ENCODE measurements at regions not wholly inside any gene's neighbourhood (a gene's known extent, or its start where the extent isn't known, plus 50 kb on each side); places are given as distances from the start of the nearest gene placed in this dataset.
"Not testable (repeated sequence)": the region's sequence is repeated elsewhere in the genome, so short reads cannot be mapped to it uniquely, and the experiment has no call there.

DNA sequence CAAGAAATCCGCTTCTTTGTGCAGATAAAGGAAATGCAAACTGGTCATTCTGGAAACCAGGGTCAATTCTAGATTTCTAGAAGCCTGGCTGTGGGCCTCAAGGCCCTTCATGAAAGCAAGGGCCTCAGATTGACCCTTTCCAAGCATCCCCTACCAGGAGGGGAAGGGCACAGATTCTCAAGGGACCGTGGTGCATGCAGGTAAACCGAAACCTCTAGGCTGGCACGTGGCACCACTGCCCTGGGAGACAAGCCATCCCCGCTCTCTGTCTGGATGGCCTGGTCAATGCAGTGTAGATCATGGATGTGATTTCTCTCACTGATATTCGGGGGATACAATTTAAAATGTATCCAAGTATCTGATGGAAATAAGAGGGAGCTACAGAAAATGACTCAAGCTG, 69.4 kb downstream of the TOMM20 start:
- DNase-seq: no peak

- no peak for DNase-seq
Measured at GRCh38 chr1:235058695-235059094, 69.9 kb downstream of the TOMM20 start.

GRCh38 chr1:235057385-235058306, 71.0 kb downstream of the TOMM20 start:
- no peak for DNase-seq

GRCh38 chr1:235056937-235057336, 71.7 kb downstream of the TOMM20 start:
- DNase-seq: no peak

- DNase-seq: no peak
Measured at GRCh38 chr1:235054936-235055335, 73.7 kb downstream of the TOMM20 start.

DNA sequence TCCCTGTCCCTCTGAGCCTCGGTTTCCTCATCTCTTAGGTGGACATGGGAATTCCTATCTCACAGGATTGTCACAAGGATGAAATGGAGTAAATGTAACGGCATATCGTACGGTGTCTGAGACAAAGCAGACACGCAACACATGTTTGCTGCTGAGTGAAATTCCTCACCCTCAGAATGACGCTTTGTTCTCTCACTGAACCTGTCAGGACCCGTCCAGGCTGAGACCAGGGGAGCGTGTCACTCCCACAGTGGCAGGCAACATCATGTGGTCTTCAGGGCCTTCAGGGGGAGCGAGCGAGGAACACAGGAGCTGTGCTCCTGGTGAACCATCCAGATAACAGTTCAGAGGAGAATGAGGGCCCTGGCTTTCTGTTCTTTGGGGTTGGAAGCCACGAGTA, 74.2 kb downstream of the TOMM20 start:
- no peak for DNase-seq

- DNase-seq: peak; percentile 62
Measured at GRCh38 chr1:235052067-235053008, 76.3 kb downstream of the TOMM20 start.

DNA sequence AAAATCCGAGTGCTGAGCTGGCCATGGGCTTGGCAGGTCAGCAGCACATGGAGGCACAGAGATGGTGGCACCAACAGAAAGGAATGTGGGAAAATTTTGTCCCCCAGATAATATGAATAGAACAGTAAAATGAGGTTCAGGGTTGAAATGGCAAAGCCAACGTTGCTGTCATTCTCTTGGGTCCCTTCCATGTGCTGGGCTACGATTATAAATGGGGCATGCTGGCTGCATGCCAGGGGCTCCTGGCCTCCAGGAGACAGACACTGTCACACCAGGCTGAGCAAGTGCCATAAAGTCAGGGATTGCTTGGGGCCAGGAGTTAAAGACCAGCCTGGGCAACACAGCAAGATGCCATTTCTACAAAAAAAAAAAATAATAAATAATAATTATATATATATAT, 77.1 kb downstream of the TOMM20 start:
- DNase-seq: no peak

DNA sequence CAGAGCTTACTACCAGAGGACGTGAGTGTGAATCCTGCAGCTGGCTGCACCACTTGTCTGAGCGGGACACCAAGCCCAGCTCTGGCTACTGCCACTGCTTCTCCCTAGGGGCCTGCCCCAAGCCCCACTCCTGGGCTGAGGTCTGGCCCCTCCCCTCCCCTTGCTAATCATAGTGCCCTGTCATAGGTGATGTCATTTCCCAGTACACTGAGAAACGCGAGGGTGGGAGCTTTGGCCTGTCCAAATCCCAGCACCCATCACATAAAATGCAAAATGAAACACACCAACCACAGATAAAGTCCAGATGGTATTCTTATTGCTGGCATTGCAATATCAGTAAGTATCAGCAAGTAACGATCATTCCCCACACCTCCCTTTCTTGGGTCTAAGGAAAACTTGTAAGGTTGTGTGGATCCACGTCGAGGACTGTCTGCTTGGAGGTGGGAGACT, 77.7 kb downstream of the TOMM20 start:
- DNase-seq: no peak

DNA sequence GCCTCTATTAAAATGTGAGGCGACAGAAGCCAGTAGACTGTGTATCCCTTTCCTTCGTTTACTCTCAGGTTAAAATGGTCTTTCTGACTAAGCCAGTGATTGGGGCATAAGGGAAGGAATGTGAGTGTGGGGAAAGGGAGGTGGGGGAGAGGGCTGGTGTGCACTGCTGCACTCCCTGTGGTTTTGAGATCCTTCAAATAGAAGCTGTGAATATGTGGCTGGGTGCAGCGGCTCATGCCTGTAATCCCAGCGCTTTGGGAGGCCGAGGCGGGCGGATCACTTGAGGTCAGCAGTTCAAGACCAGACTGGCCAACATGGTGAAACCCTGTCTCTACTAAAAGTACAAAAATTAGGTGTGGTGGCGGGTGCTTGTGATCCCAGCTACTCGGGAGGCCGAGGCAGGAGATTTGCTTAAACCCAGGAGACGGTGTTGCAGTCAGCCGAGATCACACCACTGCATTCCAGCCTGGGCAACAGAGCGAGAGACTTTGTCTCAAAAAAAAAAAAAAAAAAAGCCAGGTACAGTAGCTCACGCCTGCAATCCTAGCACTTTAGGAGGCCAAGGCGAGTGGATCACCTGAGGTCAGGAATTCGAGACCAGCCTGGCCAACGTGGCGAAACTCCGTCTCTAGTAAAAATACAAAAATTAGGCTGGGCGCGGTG, 78.8 kb downstream of the TOMM20 start:
- not testable (repeated sequence) for DNase-seq

- DNase-seq: no peak
Measured at GRCh38 chr1:235049217-235049616, 79.4 kb downstream of the TOMM20 start.

GRCh38 chr1:235047331-235047871, 81.2 kb downstream of the TOMM20 start:
- no peak for DNase-seq

DNA sequence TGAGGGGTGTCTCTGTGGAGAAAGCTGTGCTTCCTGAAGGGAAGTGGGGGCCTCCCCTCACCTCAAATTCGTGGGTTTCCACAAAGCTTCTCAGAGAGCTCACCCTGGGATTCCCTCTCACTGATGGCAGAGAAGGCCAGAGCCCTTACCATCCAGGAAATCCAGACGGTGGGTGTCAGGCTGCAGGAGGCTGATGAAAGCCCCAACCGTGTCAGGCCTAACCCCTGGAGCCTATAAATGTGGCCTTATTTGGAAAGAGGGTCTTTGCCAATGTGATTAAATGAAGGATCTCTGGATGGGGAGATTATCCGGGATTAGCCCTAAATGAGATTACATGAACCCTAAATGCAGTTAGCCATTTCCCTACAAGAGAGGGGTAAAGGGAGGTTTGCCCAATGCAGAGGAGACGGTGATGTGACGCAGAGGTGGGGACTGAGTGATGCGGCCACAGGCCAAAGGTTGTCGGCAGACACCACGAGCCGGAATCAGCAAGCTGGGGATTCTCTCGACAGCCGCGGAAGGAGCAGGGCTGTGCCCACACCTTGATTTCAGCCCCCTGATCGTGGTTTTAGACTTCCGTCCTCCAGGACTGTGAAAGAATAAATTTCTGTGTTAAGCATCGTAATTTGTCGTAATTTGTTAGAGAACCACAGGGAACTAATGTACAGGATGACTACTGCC, 82.6 kb downstream of the TOMM20 start:
- no peak for DNase-seq

DNA sequence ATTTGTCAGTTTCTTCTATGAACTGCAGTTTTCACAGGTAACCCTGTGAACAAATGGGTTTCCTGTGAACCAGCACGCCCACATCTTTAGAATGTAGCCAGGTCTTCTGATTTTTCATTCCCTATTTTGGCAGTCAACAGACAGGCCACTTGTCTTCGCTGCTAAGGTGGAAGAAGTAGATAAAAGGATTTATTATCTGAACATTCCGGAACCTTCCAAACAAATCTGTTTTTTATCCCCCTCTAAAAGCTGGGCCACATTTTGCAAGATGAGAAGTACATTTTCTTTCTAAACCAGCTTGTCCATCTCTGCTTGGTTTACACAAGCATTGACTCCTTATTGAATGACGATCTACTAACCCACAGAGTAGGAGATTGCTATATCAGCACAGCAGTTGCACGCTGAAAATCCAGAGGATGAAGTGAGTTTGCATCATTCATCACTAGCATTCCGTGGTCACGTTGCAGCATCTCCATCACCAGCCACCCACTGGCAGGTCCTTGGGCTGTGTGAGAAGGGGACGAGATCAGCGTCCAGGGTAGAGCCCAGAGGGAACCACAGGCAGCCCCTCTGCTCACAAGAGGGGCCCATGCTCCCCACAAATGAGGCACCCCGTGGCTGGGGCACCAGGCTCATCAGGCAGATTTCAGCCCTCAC, 83.5 kb downstream of the TOMM20 start:
- DNase-seq: no peak

GRCh38 chr1:235043234-235043633, 85.4 kb downstream of the TOMM20 start:
- no peak for DNase-seq

- no peak for DNase-seq
Measured at GRCh38 chr1:235038701-235039100, 89.9 kb downstream of the TOMM20 start.

DNA sequence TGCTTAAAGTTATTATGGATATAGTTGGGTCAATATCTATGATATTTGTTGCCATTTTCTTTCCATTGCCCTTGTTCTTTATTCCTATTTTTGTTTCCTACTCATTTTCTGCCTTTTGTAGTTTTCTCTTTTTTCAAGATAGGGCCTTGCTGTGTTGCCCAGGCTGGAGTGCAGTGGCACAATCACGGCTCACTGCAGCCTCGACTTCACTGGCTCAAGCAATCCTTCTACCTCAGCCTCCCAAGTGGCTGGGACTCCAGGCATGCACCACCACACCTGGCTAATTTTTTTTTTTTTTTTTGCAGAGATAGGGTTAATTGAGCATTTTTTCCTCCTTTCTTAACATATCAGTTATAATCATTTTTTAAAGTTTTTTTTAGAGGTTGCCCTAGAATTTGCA, 92.7 kb downstream of the TOMM20 start:
- DNase-seq: no peak

DNA sequence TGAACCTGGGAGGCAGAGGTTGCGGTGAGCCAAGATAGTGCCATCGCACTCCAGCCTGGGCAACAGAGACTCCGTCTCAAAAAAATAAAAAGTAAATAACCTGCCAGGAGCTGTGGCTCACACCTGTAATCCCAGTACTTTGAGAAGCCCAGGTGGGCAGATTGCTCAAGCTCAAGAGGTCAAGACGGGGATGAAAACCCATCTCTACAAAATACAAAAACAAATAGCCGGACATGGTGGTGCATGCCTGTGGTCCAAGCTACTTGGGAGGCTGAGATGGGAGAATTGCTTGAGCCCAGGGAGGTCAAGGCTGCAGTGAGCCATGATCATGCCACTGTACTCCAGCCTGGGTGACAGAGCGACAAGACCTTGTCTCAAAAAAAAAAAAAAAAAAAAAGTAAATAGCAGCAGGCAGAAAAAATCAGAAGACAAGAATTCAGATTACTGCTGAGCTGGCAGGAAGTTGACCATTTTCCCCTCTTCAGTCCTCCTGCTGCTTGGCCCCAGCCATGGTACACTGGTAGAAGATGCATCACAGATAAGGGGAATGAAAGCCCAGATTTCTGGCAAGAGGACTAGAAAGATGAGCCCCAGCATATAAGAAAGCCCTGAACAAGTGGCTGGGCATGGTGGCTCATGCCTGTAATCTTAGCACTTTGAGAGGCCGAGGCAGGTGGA, 97.6 kb downstream of the TOMM20 start:
- no peak for DNase-seq

GRCh38 chr1:235027862-235028250, 100.8 kb downstream of the TOMM20 start:
- no peak for DNase-seq

DNA sequence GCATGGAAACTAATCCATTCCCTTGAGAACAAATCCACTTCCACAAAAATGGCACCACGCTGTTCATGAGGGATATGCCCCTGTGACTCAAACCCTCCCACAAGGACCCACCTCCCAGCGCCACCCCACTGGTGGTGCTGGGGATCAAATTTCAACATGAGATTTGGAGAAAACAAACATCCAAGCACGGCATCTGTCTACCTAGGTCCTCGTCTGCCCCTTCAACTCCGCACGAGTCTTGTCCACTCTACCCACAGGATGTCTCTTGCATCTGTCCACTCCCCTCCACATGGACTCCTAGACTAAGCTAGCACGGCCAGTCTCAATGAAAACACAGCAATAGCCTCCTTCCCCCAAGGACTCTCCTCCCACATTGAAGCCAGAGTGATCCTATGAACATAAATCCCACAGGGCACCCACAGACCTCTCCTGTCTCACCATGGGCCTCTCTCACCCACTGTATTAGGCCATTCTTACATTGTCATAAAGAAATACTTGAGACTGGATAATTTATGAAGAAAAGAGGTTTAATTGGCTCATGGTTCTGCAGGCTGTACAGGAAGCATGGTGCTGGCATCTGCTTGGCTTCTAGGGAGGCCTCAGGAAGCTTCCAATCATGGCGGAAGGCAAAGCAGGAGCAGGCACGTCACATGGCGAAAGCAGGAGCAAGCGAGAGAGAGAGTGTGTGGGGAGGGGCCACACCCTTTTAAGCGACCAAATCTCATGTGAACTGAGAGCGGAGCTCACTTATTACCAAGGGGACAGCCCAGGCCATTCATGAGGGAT, 101.4 kb downstream of the TOMM20 start:
- DNase-seq: no peak
